ENCODE measurements at regions not wholly inside any gene's neighbourhood (a gene's known extent, or its start where the extent isn't known, plus 50 kb on each side); places are given as distances from the start of the nearest gene placed in this dataset.

DNA sequence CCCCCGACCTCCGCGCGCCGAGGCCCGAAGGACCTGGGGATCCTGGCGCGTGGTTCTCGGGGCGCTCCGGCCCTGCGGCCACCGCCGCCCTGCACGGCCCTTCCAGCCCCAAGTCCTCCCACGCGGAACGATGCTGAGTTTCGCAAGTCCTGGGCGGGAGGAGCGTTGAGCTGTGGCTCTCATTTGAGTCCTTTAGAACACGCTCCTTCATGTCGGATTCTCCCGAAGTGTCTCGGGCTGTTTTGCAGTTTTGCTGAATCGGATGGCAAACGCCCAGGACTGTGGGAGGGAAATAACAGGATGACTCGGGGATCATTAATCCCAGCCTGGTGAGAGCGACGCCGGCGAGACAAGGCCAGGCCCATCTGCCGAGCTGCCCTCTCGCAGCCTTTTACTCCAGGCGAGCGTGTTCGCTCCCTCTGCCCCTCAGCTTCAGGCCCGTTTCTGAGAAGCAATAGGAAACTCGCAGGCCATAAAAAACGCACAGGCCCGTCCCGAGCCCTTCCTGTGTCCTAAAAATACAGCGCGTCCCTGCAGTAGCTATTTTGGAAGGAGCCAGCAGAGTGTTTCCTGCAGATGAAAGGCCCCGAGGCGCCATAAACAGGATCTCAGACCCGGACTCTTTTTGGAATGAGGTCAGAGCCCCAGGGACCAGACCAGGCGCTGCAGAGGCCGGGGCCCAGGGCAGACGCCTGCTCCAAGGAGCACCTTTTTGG, 153.5 kb downstream of the DLL1 start:
- ChIA-PET POLR2A (no interaction called here), CTCF (no interaction called here)
- Histone ChIP-seq H3K9me3 (ENCODE audit: control insufficient read depth, insufficient read depth, low read length) (peaks cover 88% of the 10 kb centered on the region), H3K27ac (ENCODE audit: low read depth, low read length) (no peak overlapping the region), H3K4me3 (ENCODE audit: low read depth, low read length) (no peak overlapping the region), H3K27me3 (ENCODE audit: control insufficient read depth, insufficient read depth, low read length) (no peaks in the 10 kb centered on the region)
- no peak for DNase-seq (ENCODE audit: low read depth, low spot score)
- TF ChIP-seq, protein P1, sequence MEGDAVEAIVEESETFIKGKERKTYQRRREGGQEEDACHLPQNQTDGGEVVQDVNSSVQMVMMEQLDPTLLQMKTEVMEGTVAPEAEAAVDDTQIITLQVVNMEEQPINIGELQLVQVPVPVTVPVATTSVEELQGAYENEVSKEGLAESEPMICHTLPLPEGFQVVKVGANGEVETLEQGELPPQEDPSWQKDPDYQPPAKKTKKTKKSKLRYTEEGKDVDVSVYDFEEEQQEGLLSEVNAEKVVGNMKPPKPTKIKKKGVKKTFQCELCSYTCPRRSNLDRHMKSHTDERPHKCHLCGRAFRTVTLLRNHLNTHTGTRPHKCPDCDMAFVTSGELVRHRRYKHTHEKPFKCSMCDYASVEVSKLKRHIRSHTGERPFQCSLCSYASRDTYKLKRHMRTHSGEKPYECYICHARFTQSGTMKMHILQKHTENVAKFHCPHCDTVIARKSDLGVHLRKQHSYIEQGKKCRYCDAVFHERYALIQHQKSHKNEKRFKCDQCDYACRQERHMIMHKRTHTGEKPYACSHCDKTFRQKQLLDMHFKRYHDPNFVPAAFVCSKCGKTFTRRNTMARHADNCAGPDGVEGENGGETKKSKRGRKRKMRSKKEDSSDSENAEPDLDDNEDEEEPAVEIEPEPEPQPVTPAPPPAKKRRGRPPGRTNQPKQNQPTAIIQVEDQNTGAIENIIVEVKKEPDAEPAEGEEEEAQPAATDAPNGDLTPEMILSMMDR (IDR thresholded peaks at IDR 0.05; ENCODE audit: low read depth, low read length), result no peak

DNA sequence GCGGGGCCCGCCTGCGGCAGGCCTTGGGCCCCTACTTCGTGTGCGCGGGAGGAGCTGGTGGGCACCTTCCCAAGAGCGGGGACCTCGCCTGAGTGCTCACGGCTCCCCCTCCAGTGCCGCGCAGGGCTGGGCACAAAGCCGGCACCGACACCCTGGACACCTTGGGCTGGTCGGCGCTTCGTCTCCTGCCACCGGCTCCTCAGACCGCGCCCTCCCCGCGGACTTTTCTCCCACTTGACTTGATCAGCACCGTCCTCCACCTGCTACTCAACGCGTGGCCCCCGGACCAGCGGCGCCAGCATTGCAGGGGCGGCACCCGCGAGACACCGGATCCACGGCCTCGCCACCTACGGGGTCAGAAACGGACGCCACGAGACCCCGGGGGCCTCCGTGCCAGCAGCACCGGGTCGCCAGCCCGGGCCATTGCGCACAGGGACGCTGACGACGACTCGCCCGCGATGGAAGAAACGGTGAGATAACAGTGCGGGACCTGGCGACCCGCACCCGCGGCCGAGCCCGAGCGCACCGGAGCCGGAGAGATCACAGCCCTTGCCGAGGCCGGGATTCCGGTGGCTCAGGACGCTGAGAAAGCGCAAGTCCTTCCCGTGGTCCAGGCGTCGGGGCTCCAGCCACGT, 154.2 kb downstream of the DLL1 start:
- ChIA-PET CTCF (no interaction called here), POLR2A (no interaction called here)
- TF ChIP-seq, protein P1 (IDR thresholded peaks at IDR 0.05; ENCODE audit: low read depth, low read length), result no peak
- DNase-seq (ENCODE audit: low read depth, low spot score), result no peak
- Histone ChIP-seq H3K9me3 (ENCODE audit: control insufficient read depth, insufficient read depth, low read length) (peaks cover 90% of the 10 kb centered on the region), H3K27me3 (ENCODE audit: control insufficient read depth, insufficient read depth, low read length) (no peaks in the 10 kb centered on the region), H3K4me3 (ENCODE audit: low read depth, low read length) (no peak overlapping the region), H3K27ac (ENCODE audit: low read depth, low read length) (no peak overlapping the region)

DNA sequence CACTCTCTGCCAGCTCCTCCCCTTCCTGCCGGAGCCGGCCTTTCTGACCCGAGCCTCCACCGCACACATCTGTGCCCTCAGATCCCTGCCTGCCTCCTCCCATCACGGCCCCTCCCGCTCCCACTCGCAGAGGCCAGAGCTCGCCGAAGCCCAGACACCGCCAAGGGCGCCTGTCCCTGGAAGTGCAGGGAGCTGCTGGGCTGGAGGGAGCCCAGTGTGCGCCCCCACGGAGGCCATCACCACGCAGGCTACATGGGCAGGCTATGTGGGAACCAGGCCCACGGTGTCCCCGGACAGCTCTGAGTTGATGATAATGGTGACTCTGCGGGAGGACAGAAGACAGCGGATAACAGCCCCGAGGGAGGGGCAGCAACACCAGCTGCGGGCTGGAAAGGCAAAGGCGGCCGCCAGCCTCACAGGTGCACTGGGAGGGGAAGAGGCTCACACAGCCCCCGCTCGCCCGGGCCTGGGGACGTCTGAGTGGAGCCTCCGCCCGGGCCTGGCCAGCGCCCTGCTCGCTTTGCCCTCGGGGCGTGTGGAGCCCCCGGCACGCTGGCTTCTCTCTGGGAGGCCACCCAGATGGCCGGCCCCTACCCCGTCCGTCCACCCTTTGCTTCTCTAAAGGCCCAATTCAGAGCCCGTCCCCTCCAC, 154.9 kb downstream of the DLL1 start:
- no peak for DNase-seq (ENCODE audit: low read depth, low spot score)
- ChIA-PET POLR2A (no interaction called here), CTCF (no interaction called here)
- peaks cover 93% of the 10 kb centered on the region for H3K9me3 ChIP-seq (ENCODE audit: control insufficient read depth, insufficient read depth, low read length)
- H3K27ac ChIP-seq (ENCODE audit: low read depth, low read length), result no peak overlapping the region
- no peak overlapping the region for H3K4me3 ChIP-seq (ENCODE audit: low read depth, low read length)
- TF ChIP-seq, protein P1 (IDR thresholded peaks at IDR 0.05; ENCODE audit: low read depth, low read length), result no peak
- H3K27me3 ChIP-seq (ENCODE audit: control insufficient read depth, insufficient read depth, low read length), result no peaks in the 10 kb centered on the region

DNA sequence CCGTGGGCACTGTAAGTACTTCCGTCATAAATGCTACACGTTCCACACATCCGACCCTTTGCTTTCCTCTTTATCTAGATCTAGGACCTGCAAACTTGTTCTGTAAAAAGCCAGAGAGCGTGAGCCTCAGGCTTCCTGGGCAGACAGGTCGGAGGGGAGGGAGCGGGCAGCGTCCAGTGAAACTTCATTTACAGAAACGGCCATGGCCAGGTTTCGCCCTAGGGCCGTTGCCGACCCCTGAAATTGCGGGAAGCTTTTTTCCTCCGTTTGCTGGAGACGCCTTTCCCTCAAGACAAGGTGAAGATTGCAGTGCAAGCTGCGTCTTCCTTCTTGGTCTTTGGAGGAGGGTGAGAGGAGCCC, 155.4 kb downstream of the DLL1 start:
- POLR2A ChIA-PET, result no interaction called here
- TF ChIP-seq, protein P1 (IDR thresholded peaks at IDR 0.05; ENCODE audit: low read depth, low read length), result no peak
- Histone ChIP-seq H3K9me3 (ENCODE audit: control insufficient read depth, insufficient read depth, low read length) (peaks cover 96% of the 10 kb centered on the region), H3K27ac (ENCODE audit: low read depth, low read length) (no peak overlapping the region), H3K4me3 (ENCODE audit: low read depth, low read length) (no peak overlapping the region), H3K27me3 (ENCODE audit: control insufficient read depth, insufficient read depth, low read length) (no peaks in the 10 kb centered on the region)
- CTCF ChIA-PET, result no interaction called here
- DNase-seq (ENCODE audit: low read depth, low spot score), result no peak
